Inferior parietal cortex (tissue), 1 donor: ENCODE measurements at regions not wholly inside any gene's neighbourhood (a gene's known extent, or its start where the extent isn't known, plus 50 kb on each side); places are given as distances from the start of the nearest gene placed in this dataset.
"Not testable (repeated sequence)": the region's sequence is repeated elsewhere in the genome, so short reads cannot be mapped to it uniquely, and the experiment has no call there.

ENCODE experiments used
- DNase-seq: peaks from one replicate; pipeline ENCODE4 v3.0.0-alpha.2; 2016; ENCODE audit errors: extremely low spot score

- DNase-seq, result peak; percentile 52
Measured at GRCh38 chr6:26956601-26957184, 290.8 kb upstream of the PRSS16 start.

DNA sequence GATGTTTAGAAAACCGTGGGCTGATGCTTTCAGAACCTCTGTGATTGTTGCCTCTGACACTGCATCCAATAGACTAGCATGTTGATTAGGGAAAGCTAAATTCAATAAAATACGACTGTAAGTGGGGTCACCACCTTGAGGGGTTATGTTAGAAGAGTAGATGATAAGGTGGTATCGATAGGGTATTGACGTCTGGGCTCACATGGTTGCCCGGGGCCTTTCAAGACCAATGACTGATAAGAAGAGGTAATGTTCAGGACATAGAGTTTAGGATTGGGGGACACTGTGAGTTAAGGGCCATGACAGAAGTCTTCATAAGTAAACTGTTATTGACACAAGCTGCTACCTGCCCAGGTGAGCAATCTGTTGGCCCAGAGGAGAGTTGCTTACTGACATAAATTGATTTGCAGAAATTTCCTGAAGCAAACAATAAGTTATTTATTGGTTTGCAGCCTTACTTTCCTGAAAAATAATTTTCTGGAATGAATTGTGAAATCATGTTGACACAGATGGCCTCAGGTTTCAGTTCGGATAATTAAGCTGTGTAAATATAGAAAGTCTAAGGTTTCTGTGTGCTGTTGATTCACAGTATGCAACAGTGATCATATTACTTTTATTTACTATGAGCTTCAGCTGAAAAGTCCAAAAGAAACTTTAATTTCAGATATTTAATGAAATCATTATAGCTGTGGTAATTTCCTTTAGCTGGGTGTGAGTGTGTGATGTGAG lies 289.9 kb upstream of the PRSS16 start:
- DNase-seq, result peak; percentile 21

- DNase-seq, result not testable (repeated sequence)
Measured at GRCh38 chr6:26961236-26961635, 286.3 kb upstream of the PRSS16 start.

- DNase-seq, result no peak
Measured at GRCh38 chr6:27002447-27002846, 245.1 kb upstream of the PRSS16 start.

GRCh38 chr6:27007020-27007419 lies 240.5 kb upstream of the PRSS16 start:
- no peak for DNase-seq

DNA sequence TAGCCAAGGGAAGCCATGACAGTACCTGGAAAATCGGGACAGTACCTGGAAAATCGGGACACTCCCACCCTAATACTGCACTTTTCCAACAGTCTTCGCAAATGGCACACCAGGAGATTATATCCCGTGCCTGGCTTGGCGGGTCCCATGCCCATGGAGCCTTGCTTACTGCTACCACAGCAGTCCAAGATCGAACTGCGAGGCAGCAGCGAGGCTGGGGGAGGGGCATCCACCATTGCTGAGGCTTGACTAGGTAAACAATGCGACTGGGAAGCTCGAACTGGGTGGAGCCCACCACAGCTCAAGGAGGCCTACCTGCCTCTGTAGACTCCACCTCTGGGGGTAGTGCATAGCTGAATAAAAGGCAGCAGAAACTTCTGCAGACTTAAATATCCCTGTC lies 238.9 kb upstream of the PRSS16 start:
- not testable (repeated sequence) for DNase-seq

- DNase-seq, result not testable (repeated sequence)
Measured at GRCh38 chr6:27014053-27014452, 233.4 kb upstream of the PRSS16 start.

- DNase-seq, result no peak
Measured at GRCh38 chr6:27016689-27017088, 230.8 kb upstream of the PRSS16 start.

GRCh38 chr6:27018401-27018800 lies 229.1 kb upstream of the PRSS16 start:
- DNase-seq, result not testable (repeated sequence)

GRCh38 chr6:27019651-27020552 lies 227.6 kb upstream of the PRSS16 start:
- peak; percentile 90 for DNase-seq

- DNase-seq, result no peak
Measured at GRCh38 chr6:27020553-27020880, 227.0 kb upstream of the PRSS16 start.

DNA sequence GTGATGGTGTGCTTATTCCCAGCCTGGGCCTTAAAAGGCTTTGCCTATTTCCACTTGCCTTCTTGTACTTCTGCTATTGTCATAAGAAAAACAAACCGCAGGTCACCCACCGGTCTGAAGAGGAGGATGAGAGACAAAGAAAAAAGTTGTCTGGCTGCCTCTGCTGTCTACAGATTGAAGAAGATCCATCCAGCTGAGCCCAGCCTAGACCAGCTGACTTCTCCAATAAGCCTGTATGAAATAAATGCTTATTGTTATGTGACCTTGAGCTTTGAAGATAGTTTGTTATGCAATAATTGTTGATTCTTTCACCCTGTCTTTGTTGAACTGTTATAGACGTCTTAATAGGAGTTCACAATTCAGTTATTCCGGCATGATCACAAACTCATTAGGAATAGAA lies 223.8 kb upstream of the PRSS16 start:
- no peak for DNase-seq

- no peak for DNase-seq
Measured at GRCh38 chr6:27025351-27025750, 222.2 kb upstream of the PRSS16 start.

DNA sequence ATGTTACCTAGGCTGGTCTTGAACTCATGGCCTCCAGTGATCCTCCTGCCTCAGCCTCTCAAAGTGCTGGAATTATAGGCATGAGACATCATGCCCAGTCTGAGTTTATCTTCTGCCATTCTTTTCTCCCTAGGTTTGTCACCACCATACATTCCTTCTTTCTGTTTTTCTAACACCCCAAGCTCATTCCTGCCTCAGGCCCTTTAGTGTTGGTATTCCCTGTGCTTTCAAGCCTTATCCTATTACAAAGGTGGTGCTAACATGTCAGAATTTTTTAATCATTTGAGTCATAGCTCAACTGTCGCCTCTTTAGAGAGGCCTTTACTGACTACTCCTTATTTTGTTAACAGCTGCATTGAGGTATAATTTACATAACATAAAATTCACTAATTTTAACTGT lies 221.1 kb upstream of the PRSS16 start:
- no peak for DNase-seq

DNA sequence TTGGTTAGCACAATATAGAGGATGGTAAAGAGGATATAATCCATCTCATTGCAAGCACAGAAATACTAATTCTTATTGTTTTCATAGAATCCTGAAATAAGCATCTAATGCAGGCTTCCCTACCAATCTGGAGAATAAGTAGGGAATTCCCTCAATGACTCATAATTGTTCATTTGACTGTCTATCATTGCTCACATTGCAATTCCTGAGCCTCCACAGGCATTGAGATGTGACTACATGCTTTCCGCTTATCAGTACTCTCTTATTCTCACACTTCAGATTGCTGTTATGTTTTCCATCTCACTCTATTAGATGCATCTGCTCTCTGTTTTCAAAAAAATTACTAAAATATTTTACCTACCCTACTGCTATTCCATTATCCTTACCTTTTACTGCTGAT lies 216.2 kb upstream of the PRSS16 start:
- no peak for DNase-seq

GRCh38 chr6:27038498-27038897 lies 209.0 kb upstream of the PRSS16 start:
- DNase-seq, result no peak

DNA sequence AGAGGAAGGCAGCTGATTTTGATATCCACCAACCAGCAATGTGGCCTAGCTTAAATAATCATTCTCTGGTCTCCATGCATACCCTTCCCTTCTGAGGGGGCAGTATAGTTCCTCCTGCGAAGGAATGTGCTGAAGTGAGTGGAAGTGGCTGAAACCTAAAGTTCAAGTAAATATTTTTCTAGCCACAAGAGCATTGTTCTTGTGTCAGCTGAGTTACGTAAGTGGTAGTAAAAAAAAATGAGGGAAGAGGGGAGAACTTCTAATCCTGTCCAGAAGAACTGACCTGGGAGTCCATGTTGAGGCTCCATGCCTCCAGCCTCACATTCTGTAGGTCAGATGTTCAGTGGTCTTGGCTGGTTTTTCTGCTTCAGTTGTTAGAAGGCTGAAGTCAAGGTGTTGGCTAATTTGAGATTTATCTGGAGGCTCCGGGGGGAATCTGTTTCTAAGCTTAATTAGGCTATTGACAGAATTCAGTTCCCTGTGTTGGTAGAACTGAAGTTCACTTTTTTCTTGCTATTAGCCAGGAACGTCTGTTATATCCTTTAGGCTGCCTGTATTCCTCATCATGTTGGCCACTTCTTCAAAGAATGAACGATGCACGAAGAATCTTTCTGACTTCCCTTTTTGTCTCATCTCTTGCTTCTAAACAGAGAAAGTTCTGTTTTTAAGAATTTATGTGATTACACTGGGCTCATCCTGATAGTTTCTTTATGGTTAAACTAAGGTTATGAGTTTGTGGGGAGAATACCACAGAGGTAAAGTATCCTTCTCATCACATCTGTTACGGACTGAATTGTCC lies 207.1 kb upstream of the PRSS16 start:
- no peak for DNase-seq

DNA sequence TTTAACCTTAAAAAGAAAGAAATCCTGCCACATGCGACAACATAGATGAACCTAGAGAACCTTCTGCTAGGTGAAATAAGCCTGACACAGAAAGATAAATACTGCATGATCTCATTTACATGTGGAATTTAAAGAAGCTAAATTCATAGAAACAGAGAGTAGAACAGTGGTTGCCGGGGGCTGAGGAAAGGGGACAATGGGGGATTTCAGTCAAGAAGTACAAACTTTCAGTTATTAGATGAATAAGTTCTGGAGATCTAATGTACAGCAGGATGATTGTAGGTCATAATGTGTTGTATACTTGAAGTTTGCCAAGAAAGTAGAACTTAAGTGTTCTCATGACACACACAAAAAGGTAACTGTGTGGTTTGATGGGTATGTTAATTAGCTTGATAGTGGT lies 204.3 kb upstream of the PRSS16 start:
- no peak for DNase-seq

- DNase-seq, result not testable (repeated sequence)
Measured at GRCh38 chr6:27045131-27045530, 202.4 kb upstream of the PRSS16 start.

GRCh38 chr6:27047725-27048124 lies 199.8 kb upstream of the PRSS16 start:
- not testable (repeated sequence) for DNase-seq

DNA sequence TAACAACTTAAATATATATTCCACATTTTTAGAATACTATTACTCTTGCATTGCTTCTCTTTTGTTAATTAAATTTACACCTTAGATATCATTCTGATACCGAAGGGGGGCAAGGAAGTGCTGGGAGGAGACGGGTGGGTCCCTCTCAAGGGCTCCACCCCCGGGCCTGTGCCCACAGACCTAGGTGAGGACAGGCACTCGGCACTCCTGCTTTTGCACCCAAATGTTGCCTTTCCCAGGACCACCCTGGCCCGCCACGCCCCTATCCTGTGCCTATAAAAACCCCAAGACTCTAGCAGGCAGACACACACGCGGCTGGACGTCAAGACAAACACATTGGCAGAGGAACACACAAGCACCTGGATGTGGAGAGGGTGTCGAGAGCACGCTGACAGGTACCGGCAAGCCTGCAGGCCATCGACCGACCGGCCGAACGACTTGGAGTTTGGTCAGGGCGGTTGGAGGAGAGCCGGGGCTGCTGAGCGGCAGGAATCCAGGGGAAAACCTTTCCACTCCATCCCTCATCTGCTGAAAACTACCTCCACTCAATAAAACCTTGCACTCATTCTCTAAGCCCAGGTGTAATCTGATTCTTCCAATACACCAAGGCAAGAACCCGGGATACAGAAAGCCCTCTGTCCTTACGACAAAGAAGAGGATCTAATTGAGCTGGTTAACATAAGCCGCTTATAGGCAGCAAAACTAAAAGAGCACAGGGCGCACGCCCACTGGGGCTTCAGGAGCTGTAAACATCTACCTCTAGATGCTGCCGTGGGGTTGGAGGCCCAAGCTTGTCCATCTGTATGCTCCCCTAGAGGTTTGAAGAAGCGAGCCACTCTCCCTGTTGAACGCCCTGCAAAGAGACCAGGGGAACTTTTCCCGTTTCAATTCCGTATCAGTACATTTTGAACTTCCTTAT lies 197.4 kb upstream of the PRSS16 start:
- DNase-seq, result no peak
